Ovary (tissue), 3 donors: ENCODE measurements at regions not wholly inside any gene's neighbourhood (a gene's known extent, or its start where the extent isn't known, plus 50 kb on each side); places are given as distances from the start of the nearest gene placed in this dataset.

Source experiments
- CTCF ChIP-seq, 3 donors: fragments of 450-650 bp in 2 of 3; fragments of 200-600 bp in 1 of 3; IDR thresholded peaks; one replicate each; pipeline versions ENCODE4 v1.5.1 to v1.8.0; 2016 to 2022; ENCODE audit warnings: antibody characterized with exemption in 3 of 3, mild to moderate bottlenecking in 1 of 3
- POLR2A ChIP-seq: fragments of 450-650 bp; IDR thresholded peaks from one replicate; pipeline ENCODE4 v1.6.1; 2017; ENCODE audit warnings: antibody characterized with exemption, mild to moderate bottlenecking, moderate library complexity
- donor health status: DM: no; HTN: no; CAD: no.

- TF ChIP-seq POLR2A (no peak), CTCF (IDR thresholded peaks at IDR 0.05) (no peak)
Measured at GRCh38 chr2:61737841-61738240, 116.0 kb downstream of the FAM161A start.
